ENCODE measurements at regions not wholly inside any gene's neighbourhood (a gene's known extent, or its start where the extent isn't known, plus 50 kb on each side); places are given as distances from the start of the nearest gene placed in this dataset.
"Not testable (repeated sequence)": the region's sequence is repeated elsewhere in the genome, so short reads cannot be mapped to it uniquely, and the experiment has no call there.

GRCh38 chr9:1927546-1927945 is 87.6 kb upstream of the SMARCA2 start:
- TF ChIP-seq CTCF (IDR thresholded peaks at IDR 0.05), result no peak
- POLR2A ChIA-PET, result no interaction called here
- no peaks in the 10 kb centered on the region for H3K4me1 Mint-ChIP-seq (ENCODE audit: low read depth)

GRCh38 chr9:1929134-1929533 is 86.0 kb upstream of the SMARCA2 start:
- no peak for TF ChIP-seq CTCF (IDR thresholded peaks at IDR 0.05)
- Histone ChIP-seq H3K9me3 (ENCODE audit: control insufficient read depth in 1 of 2, insufficient read depth in 1 of 2, low read length in 2 of 2) (no peaks in the 10 kb centered on the region), H3K27me3 (ENCODE audit: control insufficient read depth in 1 of 2, insufficient read depth in 2 of 2, low read length in 2 of 2) (no peaks in the 10 kb centered on the region), H3K27ac (ENCODE audit: low read depth in 1 of 2, low read length in 2 of 2) (no peak overlapping the region), H3K4me3 (ENCODE audit: low read length) (no peak overlapping the region), H3K4me1 (ENCODE audit: insufficient read depth, low read length) (no peaks in the 10 kb centered on the region), H3K36me3 (ENCODE audit: insufficient read depth, low read length) (no peaks in the 10 kb centered on the region)
- no peaks in the 10 kb centered on the region for H3K9me3 Mint-ChIP-seq
- H3K4me3 Mint-ChIP-seq, result no peak overlapping the region
- ATAC-seq (ENCODE audit: poor library complexity) (no peak), DNase-seq (no peak)
- ChIA-PET CTCF (no interaction called here), POLR2A (interaction anchor here (0.6 to 1.1 kb wide), 2 partner anchors 8 to 380 kb away, joined by 4 read pairs; no protein-coding TSS in a partner anchor)
- no peaks in the 10 kb centered on the region for H3K27me3 Mint-ChIP-seq
- H3K36me3 Mint-ChIP-seq (ENCODE audit: low read depth), result no peaks in the 10 kb centered on the region
- intact Hi-C loops (cut with DNase I, micrococcal nuclease), result no loop called here
- no peaks in the 10 kb centered on the region for H3K4me1 Mint-ChIP-seq (ENCODE audit: low read depth)
- H3K27ac Mint-ChIP-seq, result no peak overlapping the region

More at GRCh38 chr9:1927546-1927945, 87.6 kb upstream of the SMARCA2 start:
- Mint-ChIP-seq H3K27me3 (no peaks in the 10 kb centered on the region), H3K36me3 (ENCODE audit: low read depth) (no peaks in the 10 kb centered on the region), H3K27ac (no peak overlapping the region), H3K4me3 (no peak overlapping the region), H3K9me3 (no peaks in the 10 kb centered on the region)
- CTCF ChIA-PET, result no interaction called here
- no peaks in the 10 kb centered on the region for H3K27me3 ChIP-seq (ENCODE audit: control insufficient read depth in 1 of 2, insufficient read depth in 2 of 2, low read length in 2 of 2)
- no peaks in the 10 kb centered on the region for H3K9me3 ChIP-seq (ENCODE audit: control insufficient read depth in 1 of 2, insufficient read depth in 1 of 2, low read length in 2 of 2)
- no peak overlapping the region for H3K27ac ChIP-seq (ENCODE audit: low read depth in 1 of 2, low read length in 2 of 2)
- intact Hi-C loops (cut with DNase I, micrococcal nuclease), result no loop called here
- H3K4me1 ChIP-seq (ENCODE audit: insufficient read depth, low read length), result no peaks in the 10 kb centered on the region
- no peak overlapping the region for H3K4me3 ChIP-seq (ENCODE audit: low read length)
- no peak for ATAC-seq (ENCODE audit: poor library complexity)
- no peaks in the 10 kb centered on the region for H3K36me3 ChIP-seq (ENCODE audit: insufficient read depth, low read length)
- DNase-seq, result no peak

GRCh38 chr9:1929722-1930244 is 85.4 kb upstream of the SMARCA2 start:
- intact Hi-C loops (cut with DNase I, micrococcal nuclease), result no loop called here
- H3K27me3 Mint-ChIP-seq, result no peaks in the 10 kb centered on the region
- no peaks in the 10 kb centered on the region for H3K9me3 Mint-ChIP-seq
- no peak overlapping the region for H3K27ac Mint-ChIP-seq
- H3K4me1 Mint-ChIP-seq (ENCODE audit: low read depth), result no peaks in the 10 kb centered on the region
- H3K4me3 ChIP-seq (ENCODE audit: low read length), result no peak overlapping the region
- H3K27me3 ChIP-seq (ENCODE audit: control insufficient read depth in 1 of 2, insufficient read depth in 2 of 2, low read length in 2 of 2), result no peaks in the 10 kb centered on the region
- no peaks in the 10 kb centered on the region for H3K4me1 ChIP-seq (ENCODE audit: insufficient read depth, low read length)
- no peak overlapping the region for H3K4me3 Mint-ChIP-seq
- ChIA-PET POLR2A (interaction anchor here (1.1 kb wide), 1 partner anchor 9 kb away, joined by 4 read pairs; no protein-coding TSS in a partner anchor), CTCF (interaction anchor here (0.9 kb wide), 1 partner anchor 11 kb away, joined by 3 read pairs; no protein-coding TSS in a partner anchor)
- no peaks in the 10 kb centered on the region for H3K36me3 ChIP-seq (ENCODE audit: insufficient read depth, low read length)
- H3K27ac ChIP-seq (ENCODE audit: low read depth in 1 of 2, low read length in 2 of 2), result no peak overlapping the region
- H3K36me3 Mint-ChIP-seq (ENCODE audit: low read depth), result no peaks in the 10 kb centered on the region
- DNase-seq, result no peak
- no peak for TF ChIP-seq CTCF (IDR thresholded peaks at IDR 0.05)
- no peak for ATAC-seq (ENCODE audit: poor library complexity)
- H3K9me3 ChIP-seq (ENCODE audit: control insufficient read depth in 1 of 2, insufficient read depth in 1 of 2, low read length in 2 of 2), result no peaks in the 10 kb centered on the region

- H3K4me3 Mint-ChIP-seq; H3K27me3 ChIP-seq (ENCODE audit: control insufficient read depth in 1 of 2, insufficient read depth in 2 of 2, low read length in 2 of 2); H3K9me3 ChIP-seq (ENCODE audit: control insufficient read depth in 1 of 2, insufficient read depth in 1 of 2, low read length in 2 of 2); intact Hi-C loops (cut with DNase I, micrococcal nuclease); DNase-seq; H3K27ac Mint-ChIP-seq; ATAC-seq (ENCODE audit: poor library complexity); H3K27ac ChIP-seq (ENCODE audit: low read depth in 1 of 2, low read length in 2 of 2); H3K27me3 Mint-ChIP-seq; H3K36me3 Mint-ChIP-seq (ENCODE audit: low read depth); H3K4me1 ChIP-seq (ENCODE audit: insufficient read depth, low read length); H3K4me1 Mint-ChIP-seq (ENCODE audit: low read depth); H3K4me3 ChIP-seq (ENCODE audit: low read length); H3K9me3 Mint-ChIP-seq; H3K36me3 ChIP-seq (ENCODE audit: insufficient read depth, low read length): not testable (repeated sequence)
- ChIA-PET POLR2A (interaction anchor here (1.1 kb wide), 1 partner anchor 9 kb away, joined by 4 read pairs; no protein-coding TSS in a partner anchor), CTCF (interaction anchor here (0.9 kb wide), 1 partner anchor 12 kb away, joined by 3 read pairs; no protein-coding TSS in a partner anchor)
Measured at GRCh38 chr9:1930245-1930736, 84.9 kb upstream of the SMARCA2 start.
